GM21526 (cell line): ENCODE measurements at regions not wholly inside any gene's neighbourhood (a gene's known extent, or its start where the extent isn't known, plus 50 kb on each side); places are given as distances from the start of the nearest gene placed in this dataset.
A peak's percentile ranks its signal among the peaks of the same experiment; 100 is the strongest.

Experiments used
- ATAC-seq: cut with Tn5 transposase; IDR thresholded peaks from one replicate; pipeline ENCODE4 v1.9.1; 2021; ENCODE audit warnings: moderate library complexity; ENCODE audit not compliant: unreplicated experiment, low FRiP score

DNA sequence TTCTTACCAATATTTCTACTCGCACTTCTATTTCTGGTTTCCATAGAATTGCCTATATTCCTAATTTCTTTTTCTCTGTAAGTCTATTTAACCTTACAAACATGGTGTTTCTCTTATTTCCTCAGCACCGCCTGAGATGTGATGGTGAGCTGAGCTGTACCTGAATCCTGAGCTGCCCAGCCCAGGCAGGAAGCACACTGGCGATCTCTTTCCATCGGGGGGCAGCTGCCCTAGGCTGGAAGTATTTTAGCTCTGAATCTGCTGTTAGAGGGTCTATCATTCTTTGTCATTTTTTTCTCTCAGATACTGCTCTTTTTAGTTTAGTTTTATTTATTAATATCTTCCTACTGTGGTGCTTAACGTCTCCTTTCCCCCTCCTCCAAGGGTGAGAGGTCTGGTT lies 173.4 kb upstream of the SLC35B3 start:
- no peak for ATAC-seq

DNA sequence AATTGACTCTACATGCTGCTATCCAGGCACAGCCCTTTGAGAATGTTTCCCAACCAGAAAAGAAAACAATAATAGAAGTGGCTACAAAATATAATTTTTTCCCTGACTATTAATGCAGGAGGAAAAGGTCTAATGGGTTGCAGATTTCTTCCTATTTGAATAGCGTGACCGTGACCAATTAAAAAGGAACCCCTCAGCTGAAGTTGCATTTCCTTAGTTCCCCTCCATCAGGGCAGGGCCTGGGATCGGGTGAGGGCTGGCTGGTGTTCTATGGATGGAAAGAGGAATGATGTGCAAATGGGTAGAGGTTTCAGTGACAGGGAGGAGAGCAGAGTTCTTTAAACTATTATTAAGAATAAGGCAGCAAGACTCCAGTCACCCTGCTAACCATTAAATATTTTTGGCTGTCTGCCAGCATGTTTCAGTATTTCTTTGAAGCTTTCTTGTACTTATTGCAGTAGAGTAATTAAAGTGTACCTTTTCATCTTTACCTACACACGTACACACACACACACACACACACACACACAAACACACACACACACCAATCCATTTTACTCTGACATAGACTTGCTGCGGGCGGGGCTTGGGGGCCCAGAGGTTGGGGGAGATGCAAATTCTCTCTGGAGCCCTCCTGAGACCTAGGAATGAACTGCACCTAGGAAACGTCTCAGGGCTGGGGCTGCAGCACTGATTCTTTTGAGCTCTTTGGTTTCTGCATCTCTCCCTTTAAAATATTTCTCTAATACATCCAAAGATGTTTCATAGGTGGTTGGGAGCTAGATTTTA lies 154.8 kb upstream of the SLC35B3 start:
- ATAC-seq = no peak

DNA sequence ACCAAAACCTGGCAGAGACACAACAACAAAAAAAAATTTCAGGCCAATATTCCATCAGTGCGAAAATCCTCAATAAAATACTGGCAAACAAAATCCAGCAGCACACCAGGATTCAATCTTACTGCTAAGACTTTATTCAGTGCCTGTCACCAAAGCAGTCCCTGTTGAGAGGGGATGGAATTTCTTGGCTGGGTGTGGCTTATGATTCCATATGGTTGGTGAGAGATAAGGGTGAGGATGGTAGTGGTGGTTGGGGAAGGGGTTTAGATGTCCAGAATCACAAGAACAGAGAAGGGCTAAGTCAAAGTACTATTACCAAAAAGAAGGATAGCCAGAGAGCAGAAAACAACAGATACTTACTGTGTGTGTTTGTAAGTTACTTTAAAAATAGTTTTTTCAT lies 152.8 kb upstream of the SLC35B3 start:
- no peak for ATAC-seq

DNA sequence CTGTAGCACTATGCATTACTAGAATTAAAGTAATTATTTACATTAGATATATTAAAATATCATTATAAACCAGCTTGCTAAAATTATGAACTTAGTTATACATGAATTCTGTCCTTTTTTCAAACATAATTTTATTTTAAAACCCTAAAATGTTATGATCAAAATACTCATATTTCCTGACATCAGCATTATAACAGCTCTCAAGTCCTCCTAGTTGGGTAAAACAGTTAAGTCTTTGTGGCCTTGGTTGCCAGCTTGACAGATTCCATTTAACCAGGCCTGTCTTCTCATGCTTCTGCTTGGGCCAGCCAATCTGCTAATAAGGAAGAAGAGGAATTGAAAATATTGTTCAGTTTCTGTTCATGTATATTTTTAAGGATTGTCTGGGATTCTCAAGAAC lies 147.9 kb upstream of the SLC35B3 start:
- no peak for ATAC-seq

DNA sequence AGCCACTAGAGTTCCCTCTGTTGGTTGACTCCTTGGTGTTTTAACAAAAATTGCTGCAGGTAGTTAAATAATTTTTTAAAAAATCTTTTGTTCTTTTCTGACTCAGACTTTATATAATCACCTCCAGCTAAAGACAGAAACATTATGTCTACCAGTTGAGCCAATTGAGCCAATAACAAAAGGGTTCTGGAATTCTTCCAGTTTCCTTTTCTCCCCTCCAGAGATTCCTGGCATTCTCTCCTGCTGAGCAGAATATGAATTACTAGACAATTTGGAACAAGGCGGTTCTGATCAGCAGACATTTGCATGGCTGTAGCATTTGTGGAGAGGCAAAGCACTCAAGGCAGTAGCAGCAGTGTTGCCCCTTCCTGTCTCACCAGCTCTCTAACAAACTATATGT lies 144.0 kb upstream of the SLC35B3 start:
- no peak for ATAC-seq

DNA sequence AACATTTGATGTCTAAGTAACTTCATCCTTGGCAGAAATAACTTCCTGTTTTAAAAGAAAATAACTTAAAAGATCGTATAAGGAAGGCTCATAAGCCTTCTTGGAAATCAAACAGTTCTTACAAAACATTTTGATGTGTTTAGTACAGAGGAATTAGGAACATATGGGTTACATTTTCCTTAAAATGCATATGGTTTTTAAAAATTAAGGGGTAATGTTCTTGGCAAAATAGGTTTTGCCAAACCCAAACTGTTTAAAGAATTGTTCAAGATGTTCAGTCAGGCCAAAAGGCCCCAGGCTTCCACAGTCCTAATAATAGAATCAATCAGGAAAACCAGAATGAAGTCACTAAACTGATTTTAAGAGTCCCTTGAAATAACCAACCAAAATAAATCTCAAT lies 142.7 kb upstream of the SLC35B3 start:
- no peak for ATAC-seq

DNA sequence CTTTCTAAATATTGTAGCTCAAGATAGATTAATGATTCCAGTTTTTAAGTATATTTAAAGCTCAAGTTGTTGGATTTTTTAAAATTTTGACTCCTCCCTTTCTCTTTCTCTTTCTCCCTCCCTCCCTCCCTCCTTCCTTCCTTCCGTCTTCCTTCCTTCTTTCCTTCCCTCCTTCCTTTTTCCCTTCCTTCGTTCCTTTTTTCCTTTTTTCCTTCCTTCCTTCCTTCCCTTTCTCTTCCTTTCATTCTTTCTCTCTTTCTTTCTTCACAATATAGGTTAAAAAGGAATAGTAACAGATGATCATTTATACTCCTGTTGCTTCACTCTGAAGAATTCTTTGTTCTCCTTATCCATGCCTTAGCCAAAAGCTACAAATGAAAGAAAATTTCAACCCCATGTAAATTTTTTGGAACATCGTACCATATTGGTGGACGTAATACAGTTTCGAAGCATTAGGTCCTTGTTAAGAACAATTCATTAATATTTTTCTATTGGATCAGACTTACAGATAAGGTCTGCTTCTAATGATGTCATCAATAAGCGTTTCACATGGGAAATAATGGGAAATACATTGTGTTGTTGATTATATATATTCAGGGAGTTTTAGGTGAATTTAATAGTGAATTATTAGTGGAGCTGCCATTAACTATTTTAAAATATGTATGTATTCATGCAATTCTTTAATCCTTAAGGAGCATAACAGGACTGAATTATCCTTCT lies 139.6 kb upstream of the SLC35B3 start:
- ATAC-seq = no peak

DNA sequence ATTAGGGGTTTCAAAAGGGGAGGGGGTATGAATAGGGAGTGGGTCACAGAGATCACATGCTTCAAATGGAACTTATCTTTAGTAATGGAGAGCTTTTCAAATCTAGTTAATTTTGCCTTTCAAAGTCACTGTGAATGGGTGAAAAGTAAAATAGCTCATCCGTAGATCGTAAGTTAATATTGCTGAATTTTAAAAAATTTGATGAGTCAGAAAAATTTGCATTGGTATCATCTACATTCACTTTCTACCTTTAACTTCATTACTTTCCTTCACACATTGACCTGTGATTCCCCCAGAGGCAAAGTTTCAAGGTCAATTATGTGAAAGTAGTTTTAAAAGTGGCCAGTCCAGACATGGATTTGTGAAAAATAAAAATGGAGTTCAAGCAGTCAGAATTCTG lies 139.0 kb upstream of the SLC35B3 start:
- no peak for ATAC-seq

DNA sequence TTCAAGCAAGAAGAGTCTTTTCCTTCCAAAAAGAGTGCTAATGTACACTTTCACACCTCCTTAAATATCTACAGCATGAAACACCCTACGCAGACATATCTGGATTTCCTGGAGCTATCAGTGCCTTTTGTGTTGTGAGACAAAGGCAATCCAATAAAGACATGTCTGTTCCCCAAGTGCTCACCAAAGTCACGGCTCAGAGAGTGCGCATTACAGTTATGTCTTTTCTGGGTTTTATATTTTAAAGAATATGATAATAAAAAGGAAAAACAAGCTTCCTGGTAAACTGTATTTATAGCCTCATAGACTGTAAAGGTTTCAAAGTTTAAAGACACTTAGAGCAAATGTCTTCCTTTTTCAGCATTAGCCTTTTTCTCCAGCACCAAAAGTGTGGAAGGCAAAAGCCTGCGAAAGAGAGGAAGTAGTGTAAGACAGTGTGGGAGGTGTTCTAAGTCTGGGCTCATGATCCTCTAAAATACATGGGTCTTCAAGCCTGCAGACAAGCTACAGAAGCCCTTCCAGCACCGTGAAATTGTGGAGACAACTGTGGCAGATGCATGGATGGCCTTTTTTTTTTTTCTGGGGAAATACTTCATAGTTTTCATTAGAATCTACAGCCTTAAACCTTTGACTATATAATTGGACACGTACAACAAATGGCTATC lies 135.0 kb upstream of the SLC35B3 start:
- ATAC-seq = no peak

DNA sequence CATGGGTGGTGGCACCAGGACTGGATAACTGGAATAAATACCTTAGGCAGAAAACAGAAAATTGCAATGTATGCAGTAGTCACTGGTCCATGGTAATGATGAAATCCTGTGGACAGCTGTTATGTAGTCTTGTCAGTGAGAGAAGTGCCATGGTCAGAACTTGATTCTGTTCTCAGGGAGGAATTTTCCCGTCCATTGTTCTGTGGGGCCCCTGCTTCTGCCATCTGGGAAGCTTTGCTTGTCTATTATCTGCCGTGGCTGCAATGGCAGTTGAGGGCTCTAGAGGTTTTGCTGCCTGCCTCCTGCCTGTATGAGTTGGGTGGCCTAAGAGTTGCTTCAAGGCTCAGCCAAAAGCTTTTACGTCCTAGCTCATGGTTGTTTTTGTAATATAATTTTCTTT lies 126.8 kb upstream of the SLC35B3 start:
- no peak for ATAC-seq

DNA sequence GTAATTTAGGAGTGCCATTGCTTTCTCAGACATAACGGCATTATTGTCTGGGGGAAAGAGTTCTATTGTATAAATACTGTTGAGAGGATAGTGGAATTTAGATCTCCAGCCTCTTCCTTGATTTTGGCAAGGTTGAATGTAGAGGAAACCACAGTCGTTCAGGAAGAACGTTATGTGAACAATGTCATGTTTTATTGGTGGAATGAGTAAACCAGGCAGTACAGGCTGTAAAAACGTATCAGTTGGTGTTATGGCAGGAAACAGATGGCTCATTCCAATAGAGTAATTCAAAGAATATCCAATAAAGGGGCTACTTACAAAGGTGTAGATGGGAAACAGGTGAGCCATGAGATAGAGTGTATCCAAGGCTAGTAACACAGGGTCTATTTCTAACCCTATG lies 123.6 kb upstream of the SLC35B3 start:
- ATAC-seq = no peak

DNA sequence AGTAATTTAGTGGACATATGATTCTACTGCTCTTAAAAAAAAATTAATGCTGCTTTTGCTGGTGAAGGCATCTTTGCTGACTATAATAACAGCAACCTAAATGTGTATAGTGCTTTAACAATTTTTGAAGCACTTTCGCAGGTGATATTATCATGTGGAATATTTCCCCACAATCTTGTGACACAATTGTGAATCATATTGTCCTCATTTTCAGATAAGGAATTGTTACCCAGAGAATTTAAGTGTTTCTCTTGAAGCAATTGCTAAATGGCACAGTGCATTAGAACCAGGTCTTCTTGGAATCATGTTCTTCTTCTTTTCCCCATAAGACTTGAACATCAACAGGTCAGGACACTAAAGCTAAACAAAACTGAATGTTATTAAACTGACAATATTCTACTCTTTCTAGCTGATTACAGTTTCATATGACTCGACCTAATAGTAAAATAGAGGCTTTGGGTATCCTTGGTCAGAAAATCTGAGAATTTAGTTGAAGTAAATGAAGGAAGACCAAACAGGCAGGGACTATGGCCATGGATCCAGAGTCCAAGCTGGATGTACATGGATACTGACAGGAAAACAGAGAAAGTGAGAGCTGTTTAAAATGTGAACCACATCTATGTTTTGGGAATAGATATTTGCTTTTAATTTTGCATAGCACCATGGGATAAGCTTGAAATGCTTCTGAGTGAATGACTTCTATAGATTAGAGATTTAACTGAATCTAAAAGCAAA lies 121.8 kb upstream of the SLC35B3 start:
- no peak for ATAC-seq

DNA sequence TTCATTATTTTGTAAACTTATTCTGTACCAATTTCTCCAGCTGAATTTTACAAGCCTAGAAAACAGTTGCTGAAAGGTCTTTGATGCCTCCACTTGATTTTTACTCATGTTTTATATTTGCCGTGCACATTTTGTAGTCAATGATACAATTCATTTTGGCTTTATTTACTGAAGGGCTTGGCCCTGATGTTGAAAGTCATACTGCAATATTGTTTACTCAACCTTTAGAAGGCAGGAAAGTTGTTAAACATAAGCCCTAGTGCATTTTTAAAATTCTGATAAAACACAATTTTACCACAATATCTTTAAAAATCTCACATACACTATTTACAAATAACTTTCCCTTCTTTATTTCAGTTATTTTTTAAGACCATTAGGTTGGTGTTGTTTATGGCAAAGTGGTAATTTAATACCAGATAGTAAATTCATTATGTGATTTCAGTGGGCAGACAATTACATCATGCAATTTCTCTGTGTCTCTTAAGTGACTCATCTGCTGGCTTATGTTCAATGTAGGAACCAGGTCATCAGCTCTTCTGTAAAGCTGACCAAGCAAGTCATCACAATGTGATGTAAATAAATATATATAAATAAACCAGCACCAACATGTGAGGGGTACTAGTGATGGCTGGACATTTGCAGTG lies 121.1 kb upstream of the SLC35B3 start:
- no peak for ATAC-seq

DNA sequence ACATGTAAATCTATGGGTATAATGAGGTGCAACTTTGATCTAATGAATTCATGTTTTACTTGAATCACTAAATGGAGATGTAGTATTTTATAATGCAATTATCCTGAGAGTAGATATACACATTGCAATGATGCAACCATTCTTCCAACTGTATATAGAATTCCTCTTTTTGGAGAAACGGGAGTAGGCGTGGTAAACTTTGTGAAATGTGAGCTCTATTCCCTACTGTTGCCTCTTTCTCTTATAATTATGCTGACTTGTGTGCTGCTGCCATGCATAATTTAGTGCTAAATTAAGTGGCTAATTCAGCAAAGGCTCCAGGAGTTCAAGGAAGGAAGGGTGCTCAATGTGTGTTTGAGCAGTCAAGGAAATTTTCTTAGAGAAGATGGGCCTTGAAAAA lies 116.6 kb upstream of the SLC35B3 start:
- ATAC-seq = no peak

DNA sequence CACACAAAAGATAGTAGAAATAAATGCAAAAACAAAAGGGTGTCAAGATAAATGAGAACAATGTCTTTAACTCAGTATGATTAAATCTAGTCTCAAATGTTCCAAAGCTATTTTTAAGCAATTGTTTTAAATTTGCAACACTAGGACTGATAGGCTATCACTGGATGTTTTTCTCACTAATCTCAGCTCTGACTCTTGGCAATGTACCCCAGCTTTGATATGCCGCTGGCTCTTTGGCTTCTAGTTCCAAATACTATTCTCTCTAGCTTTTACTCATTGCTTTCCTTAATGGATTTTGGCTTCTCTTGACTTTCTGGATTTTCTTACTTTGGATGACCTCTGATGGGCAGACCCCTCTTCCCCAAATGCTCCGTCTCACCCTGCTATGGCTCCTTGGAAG lies 116.0 kb upstream of the SLC35B3 start:
- no peak for ATAC-seq

DNA sequence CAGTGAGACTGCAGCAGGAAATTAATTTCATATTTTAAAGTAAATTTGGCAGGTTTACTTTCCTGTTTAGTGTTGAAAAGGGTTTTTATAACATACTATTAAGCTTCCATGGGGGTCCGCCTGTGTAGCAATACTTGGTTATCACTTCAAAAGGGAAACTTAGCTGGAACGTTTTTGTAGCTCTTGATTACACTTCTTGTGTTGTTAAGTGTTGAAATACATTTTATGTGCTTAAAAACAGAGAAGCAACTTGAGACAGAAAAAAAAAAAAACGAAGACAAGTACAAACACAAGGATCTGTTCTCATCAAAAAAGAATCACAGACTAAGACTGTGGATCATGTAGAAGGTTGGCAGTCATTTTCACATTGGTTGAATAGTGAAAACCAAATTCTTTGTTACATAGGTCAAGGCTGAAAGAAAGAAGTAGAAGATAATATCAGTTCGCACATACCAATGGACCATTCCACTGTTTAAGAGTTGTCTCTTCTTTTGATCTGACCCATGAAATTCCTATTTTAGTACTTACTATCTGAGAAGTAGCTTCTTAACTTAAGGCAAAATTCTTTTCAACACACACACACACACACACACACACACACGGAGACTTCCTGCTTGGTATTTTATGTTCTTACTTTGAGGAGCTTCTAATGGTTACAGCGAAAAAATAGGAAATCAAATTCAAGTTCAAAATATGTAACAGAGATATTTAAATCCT lies 113.9 kb upstream of the SLC35B3 start:
- ATAC-seq = no peak

DNA sequence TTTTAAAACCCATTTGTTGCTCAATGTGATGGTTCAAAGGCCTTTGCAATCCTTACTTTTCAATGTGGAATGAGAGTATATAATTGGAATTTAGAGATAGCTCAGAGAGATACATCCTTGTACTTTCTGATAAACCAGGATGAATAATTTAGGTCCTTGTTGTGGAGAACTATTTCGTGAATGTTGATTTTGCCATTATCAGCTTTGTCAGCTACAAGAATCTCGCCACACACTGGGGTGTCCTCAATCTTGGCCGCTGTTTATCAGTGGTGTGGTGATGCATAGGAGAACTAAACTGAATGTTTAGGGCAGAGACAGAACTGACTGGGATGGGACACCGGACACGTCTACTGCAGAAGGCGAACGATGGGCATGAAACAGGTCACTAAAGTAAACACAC lies 111.2 kb upstream of the SLC35B3 start:
- no peak for ATAC-seq

DNA sequence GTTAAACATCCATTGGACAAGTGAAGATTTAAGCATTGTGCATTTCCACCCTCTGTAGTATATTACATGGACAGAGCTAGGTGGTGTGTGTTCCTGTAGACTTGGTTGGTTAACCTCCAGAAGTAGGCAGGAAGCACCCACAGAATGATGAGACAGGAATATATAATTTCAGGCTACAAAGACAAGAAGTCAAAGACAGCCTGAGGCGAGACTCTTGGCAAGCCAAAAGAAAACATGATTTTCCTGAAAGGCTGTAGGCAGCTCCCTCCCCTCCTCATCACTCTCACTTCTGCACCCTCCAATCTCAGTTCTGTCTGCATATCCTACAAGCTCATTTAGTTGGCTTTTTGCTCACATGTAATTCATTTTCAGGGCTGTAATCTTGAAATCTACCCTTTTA lies 110.0 kb upstream of the SLC35B3 start:
- ATAC-seq = no peak

DNA sequence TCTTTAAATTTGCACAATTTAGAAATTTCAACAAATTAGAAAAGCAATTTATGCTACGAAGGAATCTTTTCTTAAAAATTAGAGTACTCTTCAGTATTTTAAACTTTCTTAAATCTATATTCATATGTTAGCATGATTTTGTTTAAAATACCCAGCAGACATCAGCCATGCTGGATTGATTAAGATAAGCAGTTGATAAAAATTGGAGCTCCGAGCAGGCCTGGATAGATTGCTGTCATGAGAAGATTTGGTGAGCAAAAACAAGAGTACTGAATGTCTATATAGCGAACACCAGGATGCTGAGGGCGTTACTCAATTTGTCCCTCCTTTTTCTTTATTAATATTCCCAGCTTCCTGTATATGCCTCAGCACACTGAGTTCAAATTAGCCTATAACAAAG lies 108.4 kb upstream of the SLC35B3 start:
- no peak for ATAC-seq

DNA sequence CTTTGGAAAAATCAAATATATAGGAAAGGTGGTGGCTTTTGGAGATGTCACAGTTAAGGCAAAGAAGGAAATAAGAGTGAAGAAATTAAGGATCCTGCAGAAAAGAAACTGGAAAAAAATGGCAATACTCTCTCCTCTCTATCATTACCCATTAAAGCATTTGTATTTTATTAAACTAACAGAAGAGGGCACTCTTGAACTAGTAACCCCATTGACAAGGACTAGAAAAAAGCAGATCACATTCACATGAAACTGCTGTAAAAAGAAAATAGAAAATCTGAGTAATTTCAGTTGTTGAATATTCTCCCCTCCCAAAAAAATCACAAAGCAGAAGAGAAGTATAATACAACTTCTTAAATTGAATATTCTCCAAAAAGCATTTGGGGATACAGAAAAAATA lies 104.1 kb upstream of the SLC35B3 start:
- peak; percentile 65 for ATAC-seq
